Breast epithelium (tissue), 3 donors: ENCODE measurements at regions not wholly inside any gene's neighbourhood (a gene's known extent, or its start where the extent isn't known, plus 50 kb on each side); places are given as distances from the start of the nearest gene placed in this dataset.

Experiments used
- POLR2A ChIP-seq: fragments of 450-650 bp; IDR thresholded peaks from one replicate; pipeline ENCODE4 v1.6.1; 2016; ENCODE audit warnings: antibody characterized with exemption, mild to moderate bottlenecking, moderate library complexity
- POLR2AphosphoS5 ChIP-seq, 3 donors: sonication (generic); formaldehyde crosslinking; IDR thresholded peaks; one replicate each; pipeline ENCODE4 v1.6.1; 2017; ENCODE audit warnings: antibody characterized with exemption in 3 of 3
- TF ChIP-seq, protein P1 (sequence below), 3 donors: fragments of 450-650 bp; IDR thresholded peaks; one replicate each; pipeline ENCODE4 v1.5.1; 2016 to 2017; ENCODE audit warnings: antibody characterized with exemption in 3 of 3, mild to moderate bottlenecking in 3 of 3, moderate library complexity in 3 of 3

GRCh38 chr2:228458364-228458763 lies 276.9 kb upstream of the SPHKAP start:
- TF ChIP-seq, protein P1, sequence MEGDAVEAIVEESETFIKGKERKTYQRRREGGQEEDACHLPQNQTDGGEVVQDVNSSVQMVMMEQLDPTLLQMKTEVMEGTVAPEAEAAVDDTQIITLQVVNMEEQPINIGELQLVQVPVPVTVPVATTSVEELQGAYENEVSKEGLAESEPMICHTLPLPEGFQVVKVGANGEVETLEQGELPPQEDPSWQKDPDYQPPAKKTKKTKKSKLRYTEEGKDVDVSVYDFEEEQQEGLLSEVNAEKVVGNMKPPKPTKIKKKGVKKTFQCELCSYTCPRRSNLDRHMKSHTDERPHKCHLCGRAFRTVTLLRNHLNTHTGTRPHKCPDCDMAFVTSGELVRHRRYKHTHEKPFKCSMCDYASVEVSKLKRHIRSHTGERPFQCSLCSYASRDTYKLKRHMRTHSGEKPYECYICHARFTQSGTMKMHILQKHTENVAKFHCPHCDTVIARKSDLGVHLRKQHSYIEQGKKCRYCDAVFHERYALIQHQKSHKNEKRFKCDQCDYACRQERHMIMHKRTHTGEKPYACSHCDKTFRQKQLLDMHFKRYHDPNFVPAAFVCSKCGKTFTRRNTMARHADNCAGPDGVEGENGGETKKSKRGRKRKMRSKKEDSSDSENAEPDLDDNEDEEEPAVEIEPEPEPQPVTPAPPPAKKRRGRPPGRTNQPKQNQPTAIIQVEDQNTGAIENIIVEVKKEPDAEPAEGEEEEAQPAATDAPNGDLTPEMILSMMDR (IDR thresholded peaks at IDR 0.05) = no peak
- TF ChIP-seq POLR2AphosphoS5 (IDR thresholded peaks at IDR 0.05) (no peak), POLR2A (no peak)
